K562 (cell line): ENCODE measurements at regions not wholly inside any gene's neighbourhood (a gene's known extent, or its start where the extent isn't known, plus 50 kb on each side); places are given as distances from the start of the nearest gene placed in this dataset.

Source experiments
- CBFB ChIP-seq: sonication (generic); formaldehyde crosslinking; IDR thresholded peaks from 2 replicates; pipeline ENCODE4 v1.4.0; 2020; ENCODE audit warnings: mild to moderate bottlenecking, missing genetic modification reagents
- CEBPZ ChIP-seq: fragments of 150-350 bp; IDR thresholded peaks from 2 replicates; pipeline ENCODE4 v1.6.1; 2014; ENCODE audit warnings: low read depth, mild to moderate bottlenecking, low read length, borderline replicate concordance
- CTCF ChIP-seq, 3 experiments: IDR thresholded peaks in 2 of 3; conservative IDR thresholded peaks in 1 of 3; 2 replicates each; pipeline ENCODE4 v1.5.1; 2011 to 2012; ENCODE audit warnings: low read length in 3 of 3, mild to moderate bottlenecking in 3 of 3, control low read depth in 2 of 3, improper control_type of control experiment in 1 of 3, inconsistent platforms in 1 of 3, low read depth in 1 of 3, mixed read lengths in 1 of 3, moderate library complexity in 1 of 3; ENCODE audit not compliant: insufficient read depth in 2 of 3
- GATA2 ChIP-seq: sonication (generic); formaldehyde crosslinking; IDR thresholded peaks from 2 replicates; pipeline ENCODE4 v1.4.0; 2020; ENCODE audit warnings: mild to moderate bottlenecking, missing genetic modification reagents
- NCOA4 ChIP-seq: fragments of 450-650 bp; IDR thresholded peaks from 2 replicates; pipeline ENCODE4 v1.6.1; 2018; ENCODE audit warnings: mild to moderate bottlenecking; ENCODE audit not compliant: partially characterized antibody
- PRPF4 ChIP-seq: fragments of 200-400 bp; formaldehyde crosslinking; IDR thresholded peaks from one replicate; pipeline ENCODE4 v1.6.1; 2017; ENCODE audit warnings: low read length, low read depth, mild to moderate bottlenecking; ENCODE audit not compliant: insufficient read depth, poor library complexity, severe bottlenecking
- RNF2 ChIP-seq: sonication (generic); IDR thresholded peaks from 2 replicates; pipeline ENCODE4 v1.6.1; 2016
- SMC3 ChIP-seq: conservative IDR thresholded peaks from 2 replicates; pipeline ENCODE4 v1.6.1; 2011; ENCODE audit warnings: low read depth, low read length, improper control_type of control experiment; ENCODE audit not compliant: insufficient read depth
- SPI1 ChIP-seq: IDR thresholded peaks from 2 replicates; pipeline ENCODE4 v1.6.1; 2011; ENCODE audit warnings: low read depth, low read length, control low read depth, borderline replicate concordance
- ZNF134 ChIP-seq: fragments of 250-450 bp; sonication (Bioruptor Pico); conservative IDR thresholded peaks from 2 replicates; pipeline ENCODE4 v1.4.0; 2020
- ZNF408 ChIP-seq: fragments of 250-450 bp; sonication (Bioruptor Pico); IDR thresholded peaks from 2 replicates; pipeline ENCODE4 v1.4.0; 2020; ENCODE audit warnings: low read depth, mild to moderate bottlenecking, moderate library complexity
- ZNF639 ChIP-seq, 2 experiments: fragments of 200-800 bp in 1 of 2; sonication (Bioruptor generic) in 1 of 2; sonication (generic) in 1 of 2; formaldehyde crosslinking in 1 of 2; IDR thresholded peaks in 1 of 2; conservative IDR thresholded peaks in 1 of 2; 2 replicates each; pipeline versions ENCODE4 v1.5.0 to v1.6.1; 2016 to 2020; ENCODE audit warnings: missing compliant biosample characterization in 1 of 2, missing genetic modification characterization in 1 of 2, missing genetic modification reagents in 1 of 2

- TF ChIP-seq ZNF639 (CRISPR knock-in tag; conservative IDR thresholded peaks at IDR 0.05 in 1 of 2, IDR thresholded peaks at IDR 0.05 in 1 of 2), result no peak
- TF ChIP-seq ZNF408 (CRISPR knock-in tag), result no peak
- no peak for TF ChIP-seq SPI1
- TF ChIP-seq CEBPZ, result no peak
- TF ChIP-seq ZNF134 (CRISPR knock-in tag), result no peak
- TF ChIP-seq SMC3, result no peak
- TF ChIP-seq RNF2, result no peak
- no peak for TF ChIP-seq CTCF (IDR thresholded peaks at IDR 0.05 in 2 of 3, conservative IDR thresholded peaks at IDR 0.05 in 1 of 3; ENCODE audit: insufficient read depth in 2 of 3, low read depth in 1 of 3, low read length in 3 of 3)
- TF ChIP-seq GATA2, result no peak
- no peak for TF ChIP-seq NCOA4
- TF ChIP-seq PRPF4, result no peak
- no peak for TF ChIP-seq CBFB (CRISPR knock-in tag)
Observed at GRCh38 chr11:37451903-37452302, 853.9 kb upstream of the RAG2 start.
